KMS-11 (cell line): ENCODE measurements at regions not wholly inside any gene's neighbourhood (a gene's known extent, or its start where the extent isn't known, plus 50 kb on each side); places are given as distances from the start of the nearest gene placed in this dataset.

Experiments used
- H2AFZ ChIP-seq: fragments of 200-600 bp; sonication (generic); 2 replicates; pipeline ENCODE4 v1.6.1; 2016; ENCODE audit warnings: antibody characterized with exemption, mixed run types, low read depth
- H3K27ac ChIP-seq: fragments of 200-600 bp; sonication (generic); 2 replicates; pipeline ENCODE4 v1.6.1; 2016; ENCODE audit warnings: mild to moderate bottlenecking, mixed run types
- H3K27me3 ChIP-seq: fragments of 200-600 bp; sonication (generic); 2 replicates; pipeline ENCODE4 v1.6.1; 2017; ENCODE audit warnings: mild to moderate bottlenecking, low read depth, mixed run types, moderate library complexity; ENCODE audit not compliant: insufficient read depth
- H3K36me3 ChIP-seq: fragments of 200-600 bp; sonication (generic); 2 replicates; pipeline ENCODE4 v1.6.1; 2017; ENCODE audit warnings: mild to moderate bottlenecking, mixed run types; ENCODE audit not compliant: insufficient read depth
- H3K4me1 ChIP-seq: fragments of 200-600 bp; sonication (generic); 2 replicates; pipeline ENCODE4 v1.6.1; 2016; ENCODE audit warnings: mild to moderate bottlenecking, low read depth, mixed run types; ENCODE audit not compliant: poor library complexity, severe bottlenecking
- H3K4me2 ChIP-seq: fragments of 200-600 bp; sonication (generic); 2 replicates; pipeline ENCODE4 v1.7.0; 2016; ENCODE audit warnings: mild to moderate bottlenecking, mixed run types
- H3K4me3 ChIP-seq: fragments of 200-600 bp; sonication (generic); IDR thresholded peaks from 2 replicates; pipeline ENCODE4 v1.6.1; 2017; ENCODE audit warnings: low read depth, low read length, mixed read lengths; ENCODE audit not compliant: insufficient read depth
- H3K79me2 ChIP-seq: fragments of 200-600 bp; sonication (generic); 2 replicates; pipeline ENCODE4 v1.6.1; 2016; ENCODE audit warnings: low read depth, mixed run types; ENCODE audit not compliant: insufficient read depth
- H3K9ac ChIP-seq: fragments of 200-600 bp; sonication (generic); 2 replicates; pipeline ENCODE4 v1.6.1; 2016; ENCODE audit warnings: mild to moderate bottlenecking, mixed run types
- H4K20me1 ChIP-seq: fragments of 200-600 bp; sonication (generic); 2 replicates; pipeline ENCODE4 v1.6.1; 2016; ENCODE audit warnings: mild to moderate bottlenecking, mixed run types; ENCODE audit not compliant: insufficient read depth
- TF ChIP-seq, protein P1 (sequence below): fragments of 200-600 bp; sonication (generic); conservative IDR thresholded peaks from 2 replicates; pipeline ENCODE4 v1.6.1; 2017; ENCODE audit warnings: low read depth, mild to moderate bottlenecking, antibody characterized with exemption, low read length, moderate library complexity, mixed read lengths

GRCh38 chr1:115432061-115432460, 94.0 kb upstream of the NGF start:
- Histone ChIP-seq H4K20me1 (no peaks in the 10 kb centered on the region), H3K9ac (no peak overlapping the region), H3K79me2 (no peaks in the 10 kb centered on the region), H3K4me3 (no peak overlapping the region), H3K36me3 (no peaks in the 10 kb centered on the region), H3K4me2 (no peak overlapping the region), H3K4me1 (no peaks in the 10 kb centered on the region), H3K27ac (no peak overlapping the region), H2AFZ (no peak overlapping the region), H3K27me3 (no peaks in the 10 kb centered on the region)
- TF ChIP-seq, protein P1, sequence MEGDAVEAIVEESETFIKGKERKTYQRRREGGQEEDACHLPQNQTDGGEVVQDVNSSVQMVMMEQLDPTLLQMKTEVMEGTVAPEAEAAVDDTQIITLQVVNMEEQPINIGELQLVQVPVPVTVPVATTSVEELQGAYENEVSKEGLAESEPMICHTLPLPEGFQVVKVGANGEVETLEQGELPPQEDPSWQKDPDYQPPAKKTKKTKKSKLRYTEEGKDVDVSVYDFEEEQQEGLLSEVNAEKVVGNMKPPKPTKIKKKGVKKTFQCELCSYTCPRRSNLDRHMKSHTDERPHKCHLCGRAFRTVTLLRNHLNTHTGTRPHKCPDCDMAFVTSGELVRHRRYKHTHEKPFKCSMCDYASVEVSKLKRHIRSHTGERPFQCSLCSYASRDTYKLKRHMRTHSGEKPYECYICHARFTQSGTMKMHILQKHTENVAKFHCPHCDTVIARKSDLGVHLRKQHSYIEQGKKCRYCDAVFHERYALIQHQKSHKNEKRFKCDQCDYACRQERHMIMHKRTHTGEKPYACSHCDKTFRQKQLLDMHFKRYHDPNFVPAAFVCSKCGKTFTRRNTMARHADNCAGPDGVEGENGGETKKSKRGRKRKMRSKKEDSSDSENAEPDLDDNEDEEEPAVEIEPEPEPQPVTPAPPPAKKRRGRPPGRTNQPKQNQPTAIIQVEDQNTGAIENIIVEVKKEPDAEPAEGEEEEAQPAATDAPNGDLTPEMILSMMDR = no peak

DNA sequence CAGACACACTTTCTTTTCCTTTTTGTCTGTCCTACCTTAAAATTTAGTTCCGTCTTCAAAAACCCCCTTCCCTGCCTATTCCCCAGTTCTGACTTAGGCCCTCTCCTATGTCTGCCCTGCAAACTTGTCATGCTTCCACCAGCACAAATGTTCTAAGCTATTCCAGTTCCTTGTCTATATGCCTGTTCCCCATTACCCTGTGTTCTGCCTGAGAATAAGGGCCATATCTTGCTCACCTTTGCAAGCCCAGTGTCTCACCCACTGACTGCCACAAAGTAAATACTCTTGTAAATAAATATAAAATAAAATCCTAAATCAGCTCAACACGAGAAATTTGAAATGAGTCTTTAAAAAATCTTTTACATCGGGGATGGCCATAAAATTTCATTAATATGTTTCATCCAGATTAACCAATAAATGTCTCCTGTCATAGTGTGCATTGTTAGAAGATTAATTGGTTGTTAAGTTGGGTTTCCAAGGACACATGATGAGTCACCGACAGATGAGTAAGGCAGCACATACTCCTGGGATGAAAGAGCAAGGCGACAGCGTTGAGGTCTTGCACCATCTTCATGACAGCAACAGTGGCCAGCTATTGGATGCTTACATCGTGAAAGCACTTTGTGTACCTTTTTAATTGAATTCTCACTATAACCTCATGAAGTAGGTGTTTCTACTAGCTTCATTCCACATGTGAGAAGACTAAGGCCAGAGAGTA, 92.6 kb upstream of the NGF start:
- no peak overlapping the region for H3K4me2 ChIP-seq
- H3K27ac ChIP-seq = no peak overlapping the region

DNA sequence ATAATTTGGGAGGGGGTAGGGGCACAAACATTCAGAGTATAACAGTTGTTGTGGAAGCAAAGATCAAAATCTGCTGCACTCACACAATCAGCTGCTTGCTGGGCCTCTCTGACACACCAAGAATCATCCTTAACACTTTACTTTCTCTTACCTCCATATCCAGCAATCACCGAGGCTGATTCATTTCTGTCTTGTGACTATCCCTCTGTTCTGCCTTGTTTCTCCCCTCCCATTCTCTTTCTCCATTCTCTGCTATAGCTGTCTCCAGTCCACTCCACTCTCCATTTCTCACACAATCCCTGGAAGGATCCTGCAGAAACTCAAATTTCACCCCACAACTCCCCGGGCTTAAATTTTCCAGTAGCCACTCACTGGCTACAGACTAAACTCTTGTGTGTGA, 91.8 kb upstream of the NGF start:
- TF ChIP-seq, protein P1 = no peak
- Histone ChIP-seq H3K79me2 (no peaks in the 10 kb centered on the region), H2AFZ (no peak overlapping the region), H3K4me1 (no peaks in the 10 kb centered on the region), H3K27ac (no peak overlapping the region), H3K4me2 (no peak overlapping the region), H3K27me3 (no peaks in the 10 kb centered on the region), H4K20me1 (no peaks in the 10 kb centered on the region), H3K4me3 (no peak overlapping the region), H3K36me3 (no peaks in the 10 kb centered on the region), H3K9ac (no peak overlapping the region)

More for the DNA sequence above, 92.6 kb upstream of the NGF start:
- TF ChIP-seq, protein P1 = no peak
- H3K36me3 ChIP-seq = no peaks in the 10 kb centered on the region
- H3K79me2 ChIP-seq = no peaks in the 10 kb centered on the region
- H3K4me1 ChIP-seq = no peaks in the 10 kb centered on the region
- H4K20me1 ChIP-seq = no peaks in the 10 kb centered on the region
- H3K27me3 ChIP-seq = no peaks in the 10 kb centered on the region
- H3K4me3 ChIP-seq = no peak overlapping the region
- no peak overlapping the region for H2AFZ ChIP-seq
- no peak overlapping the region for H3K9ac ChIP-seq

DNA sequence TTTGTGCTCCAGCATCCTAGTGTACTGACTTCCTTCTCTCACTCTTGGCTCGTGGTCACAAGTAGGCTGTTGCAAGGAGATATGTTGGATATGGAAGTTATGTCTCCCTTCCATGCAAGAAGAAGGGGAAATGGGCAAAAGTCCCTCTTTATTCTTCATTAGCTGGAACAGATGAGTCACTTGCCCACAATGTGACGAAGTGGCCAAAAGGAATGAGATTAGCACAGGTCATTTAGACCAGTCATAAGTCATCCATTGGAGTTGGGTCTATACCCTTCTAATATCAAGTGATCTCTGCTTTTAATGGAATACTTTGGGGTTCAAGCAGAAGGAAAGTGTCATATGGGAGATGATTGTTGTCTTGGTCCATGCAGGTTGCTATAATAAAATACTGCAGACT, 91.2 kb upstream of the NGF start:
- Histone ChIP-seq H2AFZ (no peak overlapping the region), H3K27ac (no peak overlapping the region), H3K4me1 (no peaks in the 10 kb centered on the region), H3K27me3 (no peaks in the 10 kb centered on the region), H3K4me3 (no peak overlapping the region), H3K79me2 (no peaks in the 10 kb centered on the region), H4K20me1 (no peaks in the 10 kb centered on the region), H3K9ac (no peak overlapping the region), H3K4me2 (no peak overlapping the region), H3K36me3 (no peaks in the 10 kb centered on the region)
- TF ChIP-seq, protein P1 = no peak
